ENCODE measurements at regions not wholly inside any gene's neighbourhood (a gene's known extent, or its start where the extent isn't known, plus 50 kb on each side); places are given as distances from the start of the nearest gene placed in this dataset.

- Mint-ChIP-seq H3K36me3 (peaks cover 4% of the 10 kb centered on the region; the same call in 1 of the 2 replicates), H3K27me3 (ENCODE audit: low read depth) (no peaks in the 10 kb centered on the region), H3K4me1 (peaks cover 13% of the 10 kb centered on the region), H3K9me3 (peaks cover 16% of the 10 kb centered on the region), H3K4me3 (no peak overlapping the region), H3K27ac (no peak overlapping the region)
- POLR2A ChIA-PET: no interaction called here
- ATAC-seq: no peak
- CTCF ChIA-PET: no interaction called here
- TF ChIP-seq IRF1 (CRISPR knock-in tag; IDR thresholded peaks at IDR 0.05) (no peak), ZNF232 (CRISPR knock-in tag; IDR thresholded peaks at IDR 0.05) (no peak)
- TF ChIP-seq, protein P1, sequence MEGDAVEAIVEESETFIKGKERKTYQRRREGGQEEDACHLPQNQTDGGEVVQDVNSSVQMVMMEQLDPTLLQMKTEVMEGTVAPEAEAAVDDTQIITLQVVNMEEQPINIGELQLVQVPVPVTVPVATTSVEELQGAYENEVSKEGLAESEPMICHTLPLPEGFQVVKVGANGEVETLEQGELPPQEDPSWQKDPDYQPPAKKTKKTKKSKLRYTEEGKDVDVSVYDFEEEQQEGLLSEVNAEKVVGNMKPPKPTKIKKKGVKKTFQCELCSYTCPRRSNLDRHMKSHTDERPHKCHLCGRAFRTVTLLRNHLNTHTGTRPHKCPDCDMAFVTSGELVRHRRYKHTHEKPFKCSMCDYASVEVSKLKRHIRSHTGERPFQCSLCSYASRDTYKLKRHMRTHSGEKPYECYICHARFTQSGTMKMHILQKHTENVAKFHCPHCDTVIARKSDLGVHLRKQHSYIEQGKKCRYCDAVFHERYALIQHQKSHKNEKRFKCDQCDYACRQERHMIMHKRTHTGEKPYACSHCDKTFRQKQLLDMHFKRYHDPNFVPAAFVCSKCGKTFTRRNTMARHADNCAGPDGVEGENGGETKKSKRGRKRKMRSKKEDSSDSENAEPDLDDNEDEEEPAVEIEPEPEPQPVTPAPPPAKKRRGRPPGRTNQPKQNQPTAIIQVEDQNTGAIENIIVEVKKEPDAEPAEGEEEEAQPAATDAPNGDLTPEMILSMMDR (IDR thresholded peaks at IDR 0.05): no peak
- no peak for DNase-seq (ENCODE audit: low spot score)
These were observed 398.0 kb upstream of the SLC24A2 start for GRCh38 chr9:20186823-20187222.

DNA sequence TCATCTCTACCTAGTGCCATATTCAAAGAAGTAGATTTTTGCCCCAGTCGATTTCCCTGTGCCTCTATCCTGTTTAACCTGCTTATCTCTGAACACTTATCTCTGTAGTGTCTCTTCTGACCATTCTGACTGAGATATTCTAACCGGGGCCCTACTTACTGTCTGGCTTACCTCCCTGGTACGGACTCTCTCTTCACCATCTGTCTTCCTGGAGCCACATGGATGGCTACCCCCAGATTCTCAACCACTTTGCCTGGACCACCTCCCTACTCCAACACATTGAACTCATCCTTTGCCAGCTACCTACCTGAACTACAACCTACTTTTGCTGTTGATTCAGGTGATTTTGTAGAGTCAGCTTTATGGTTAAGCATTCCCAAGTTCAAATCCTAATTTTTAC, 397.4 kb upstream of the SLC24A2 start:
- no peak overlapping the region for H3K4me3 Mint-ChIP-seq
- CTCF ChIA-PET: no interaction called here
- no peak overlapping the region for H3K27ac Mint-ChIP-seq
- POLR2A ChIA-PET: no interaction called here
- peaks cover 11% of the 10 kb centered on the region for H3K9me3 Mint-ChIP-seq
- peaks cover 13% of the 10 kb centered on the region for H3K4me1 Mint-ChIP-seq
- ATAC-seq (no peak), DNase-seq (ENCODE audit: low spot score) (no peak)
- TF ChIP-seq, protein P2, sequence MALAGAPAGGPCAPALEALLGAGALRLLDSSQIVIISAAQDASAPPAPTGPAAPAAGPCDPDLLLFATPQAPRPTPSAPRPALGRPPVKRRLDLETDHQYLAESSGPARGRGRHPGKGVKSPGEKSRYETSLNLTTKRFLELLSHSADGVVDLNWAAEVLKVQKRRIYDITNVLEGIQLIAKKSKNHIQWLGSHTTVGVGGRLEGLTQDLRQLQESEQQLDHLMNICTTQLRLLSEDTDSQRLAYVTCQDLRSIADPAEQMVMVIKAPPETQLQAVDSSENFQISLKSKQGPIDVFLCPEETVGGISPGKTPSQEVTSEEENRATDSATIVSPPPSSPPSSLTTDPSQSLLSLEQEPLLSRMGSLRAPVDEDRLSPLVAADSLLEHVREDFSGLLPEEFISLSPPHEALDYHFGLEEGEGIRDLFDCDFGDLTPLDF (CRISPR knock-in tag; IDR thresholded peaks at IDR 0.05): no peak
- TF ChIP-seq ETV6 (CRISPR knock-in tag; IDR thresholded peaks at IDR 0.05) (no peak), MYBL2 (CRISPR knock-in tag; IDR thresholded peaks at IDR 0.05) (no peak), OVOL2 (CRISPR knock-in tag; IDR thresholded peaks at IDR 0.05; ENCODE audit: borderline replicate concordance) (no peak), JUN (CRISPR knock-in tag; IDR thresholded peaks at IDR 0.05) (no peak), ZNF232 (CRISPR knock-in tag; IDR thresholded peaks at IDR 0.05) (no peak)
- H3K36me3 Mint-ChIP-seq: 0 out of 2 replicates have a peak, but pooled peaks cover 3% of the 10 kb centered on the region
- H3K27me3 Mint-ChIP-seq (ENCODE audit: low read depth): no peaks in the 10 kb centered on the region

- H3K4me3 Mint-ChIP-seq: no peak overlapping the region
- H3K27ac Mint-ChIP-seq: no peak overlapping the region
- CTCF ChIA-PET: no interaction called here
These were observed 395.7 kb upstream of the SLC24A2 start for GRCh38 chr9:20184541-20184940.

More at GRCh38 chr9:20184541-20184940, 395.7 kb upstream of the SLC24A2 start:
- H3K9me3 Mint-ChIP-seq: peaks cover 11% of the 10 kb centered on the region
- no peak for ATAC-seq
- POLR2A ChIA-PET: no interaction called here
- peaks cover 6% of the 10 kb centered on the region for H3K4me1 Mint-ChIP-seq
- 0 out of 2 replicates have a peak, but pooled peaks cover 3% of the 10 kb centered on the region for H3K36me3 Mint-ChIP-seq
- no peak for DNase-seq (ENCODE audit: low spot score)
- H3K27me3 Mint-ChIP-seq (ENCODE audit: low read depth): no peaks in the 10 kb centered on the region
- TF ChIP-seq USF2 (CRISPR knock-in tag; IDR thresholded peaks at IDR 0.05) (no peak), SMAD3 (CRISPR knock-in tag; IDR thresholded peaks at IDR 0.05; ENCODE audit: borderline replicate concordance) (no peak), ZNF416 (CRISPR knock-in tag; IDR thresholded peaks at IDR 0.05) (no peak), ZNF317 (CRISPR knock-in tag; IDR thresholded peaks at IDR 0.05; ENCODE audit: borderline replicate concordance, low read depth) (no peak), SOX15 (CRISPR knock-in tag; IDR thresholded peaks at IDR 0.05) (no peak)
- TF ChIP-seq, protein P3, sequence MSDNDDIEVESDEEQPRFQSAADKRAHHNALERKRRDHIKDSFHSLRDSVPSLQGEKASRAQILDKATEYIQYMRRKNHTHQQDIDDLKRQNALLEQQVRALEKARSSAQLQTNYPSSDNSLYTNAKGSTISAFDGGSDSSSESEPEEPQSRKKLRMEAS (CRISPR knock-in tag; IDR thresholded peaks at IDR 0.05): no peak
- TF ChIP-seq, protein P4, sequence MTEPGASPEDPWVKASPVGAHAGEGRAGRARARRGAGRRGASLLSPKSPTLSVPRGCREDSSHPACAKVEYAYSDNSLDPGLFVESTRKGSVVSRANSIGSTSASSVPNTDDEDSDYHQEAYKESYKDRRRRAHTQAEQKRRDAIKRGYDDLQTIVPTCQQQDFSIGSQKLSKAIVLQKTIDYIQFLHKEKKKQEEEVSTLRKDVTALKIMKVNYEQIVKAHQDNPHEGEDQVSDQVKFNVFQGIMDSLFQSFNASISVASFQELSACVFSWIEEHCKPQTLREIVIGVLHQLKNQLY (CRISPR knock-in tag; IDR thresholded peaks at IDR 0.05): no peak
- TF ChIP-seq, protein P5, sequence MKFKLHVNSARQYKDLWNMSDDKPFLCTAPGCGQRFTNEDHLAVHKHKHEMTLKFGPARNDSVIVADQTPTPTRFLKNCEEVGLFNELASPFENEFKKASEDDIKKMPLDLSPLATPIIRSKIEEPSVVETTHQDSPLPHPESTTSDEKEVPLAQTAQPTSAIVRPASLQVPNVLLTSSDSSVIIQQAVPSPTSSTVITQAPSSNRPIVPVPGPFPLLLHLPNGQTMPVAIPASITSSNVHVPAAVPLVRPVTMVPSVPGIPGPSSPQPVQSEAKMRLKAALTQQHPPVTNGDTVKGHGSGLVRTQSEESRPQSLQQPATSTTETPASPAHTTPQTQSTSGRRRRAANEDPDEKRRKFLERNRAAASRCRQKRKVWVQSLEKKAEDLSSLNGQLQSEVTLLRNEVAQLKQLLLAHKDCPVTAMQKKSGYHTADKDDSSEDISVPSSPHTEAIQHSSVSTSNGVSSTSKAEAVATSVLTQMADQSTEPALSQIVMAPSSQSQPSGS (CRISPR knock-in tag; IDR thresholded peaks at IDR 0.05; ENCODE audit: borderline replicate concordance, low read depth): no peak
